A673 (cell line): ENCODE measurements at regions not wholly inside any gene's neighbourhood (a gene's known extent, or its start where the extent isn't known, plus 50 kb on each side); places are given as distances from the start of the nearest gene placed in this dataset.

Experiments
- BruUV-seq: library from RNA; stranded (reverse); fragments of 400-500 nt; replicated peaks from 2 replicates; lab custom pipeline; 2021; lab: Mats Ljungman, UMichigan
- CTCF ChIA-PET: fragments of 300-600 bp; sonication (Branson Sonifier 250); formaldehyde crosslinking; loops from one replicate; lab custom pipeline; 2022; ENCODE audit warnings: antibody characterized with exemption; lab: Charles Lee
- POLR2A ChIA-PET: fragments of 300-600 bp; sonication (Branson Sonifier 250); formaldehyde crosslinking; loops from one replicate; lab custom pipeline; 2022; ENCODE audit warnings: antibody characterized with exemption; ENCODE audit not compliant: low non-redundant PET; lab: Charles Lee
- DNase-seq: peaks from one replicate; pipeline ENCODE4 v3.0.0-alpha.2; 2015; ENCODE audit warnings: low spot score
- H3K27ac ChIP-seq: fragments of 200-600 bp; sonication (generic); 2 replicates; pipeline ENCODE4 v1.5.1; 2016; ENCODE audit warnings: mixed run types, low read depth, mild to moderate bottlenecking, mixed read lengths, antibody characterized with exemption, low read length; ENCODE audit not compliant: poor library complexity, severe bottlenecking
- H3K27me3 ChIP-seq: fragments of 200-600 bp; sonication (generic); replicated peaks from 2 replicates; pipeline ENCODE4 v1.6.1; 2017; ENCODE audit warnings: mixed run types, low read depth, mild to moderate bottlenecking, mixed read lengths, antibody characterized with exemption, low read length; ENCODE audit not compliant: insufficient read depth, poor library complexity
- H3K36me3 ChIP-seq: fragments of 200-600 bp; sonication (generic); 2 replicates; pipeline ENCODE4 v1.6.1; 2016; ENCODE audit warnings: mixed run types, mild to moderate bottlenecking, mixed read lengths, antibody characterized with exemption, low read length; ENCODE audit not compliant: insufficient read depth, poor library complexity, severe bottlenecking
- H3K4me1 ChIP-seq: fragments of 200-600 bp; sonication (generic); 2 replicates; pipeline ENCODE4 v1.6.1; 2017; ENCODE audit warnings: mixed run types, mild to moderate bottlenecking, mixed read lengths, antibody characterized with exemption, low read length; ENCODE audit not compliant: insufficient read depth, poor library complexity, severe bottlenecking
- H3K4me3 ChIP-seq: fragments of 200-600 bp; sonication (generic); 2 replicates; pipeline ENCODE4 v1.5.1; 2016; ENCODE audit warnings: low read depth, mixed run types, mild to moderate bottlenecking, mixed read lengths, low read length; ENCODE audit not compliant: poor library complexity, severe bottlenecking
- H3K9me3 ChIP-seq: fragments of 200-600 bp; sonication (generic); 2 replicates; pipeline ENCODE4 v1.6.1; 2016; ENCODE audit warnings: mixed run types, low read depth, mild to moderate bottlenecking, mixed read lengths, antibody characterized with exemption, low read length; ENCODE audit not compliant: poor library complexity, severe bottlenecking
- EZH2 ChIP-seq: fragments of 200-600 bp; sonication (generic); IDR thresholded peaks from 2 replicates; pipeline ENCODE4 v1.6.1; 2017; ENCODE audit warnings: borderline replicate concordance, low read depth, mild to moderate bottlenecking, mixed read lengths, antibody characterized with exemption, low read length; ENCODE audit not compliant: poor library complexity, severe bottlenecking
- intact Hi-C: fragments of 100-400 bp; cut with micrococcal nuclease; formaldehyde crosslinking; loops from one replicate; pipeline ENCODE4 v1.10.0; 2022; ENCODE audit not compliant: unreplicated experiment
- TF ChIP-seq, protein P1 (sequence below): fragments of 300-800, 200-600 bp; sonication (generic); conservative IDR thresholded peaks from 2 replicates; pipeline ENCODE4 v1.5.1; 2017; ENCODE audit warnings: low read depth, mild to moderate bottlenecking, antibody characterized with exemption, low read length, moderate library complexity, mixed read lengths

- intact Hi-C loops, result no loop called here
- POLR2A ChIA-PET, result no interaction called here
- no peak for DNase-seq
- no peaks in the 10 kb centered on the region for H3K4me1 ChIP-seq
- no peak overlapping the region for H3K27ac ChIP-seq
- no peaks in the 10 kb centered on the region for H3K9me3 ChIP-seq
- H3K27me3 ChIP-seq, result no peaks in the 10 kb centered on the region
- no peak for TF ChIP-seq EZH2
- TF ChIP-seq, protein P1, sequence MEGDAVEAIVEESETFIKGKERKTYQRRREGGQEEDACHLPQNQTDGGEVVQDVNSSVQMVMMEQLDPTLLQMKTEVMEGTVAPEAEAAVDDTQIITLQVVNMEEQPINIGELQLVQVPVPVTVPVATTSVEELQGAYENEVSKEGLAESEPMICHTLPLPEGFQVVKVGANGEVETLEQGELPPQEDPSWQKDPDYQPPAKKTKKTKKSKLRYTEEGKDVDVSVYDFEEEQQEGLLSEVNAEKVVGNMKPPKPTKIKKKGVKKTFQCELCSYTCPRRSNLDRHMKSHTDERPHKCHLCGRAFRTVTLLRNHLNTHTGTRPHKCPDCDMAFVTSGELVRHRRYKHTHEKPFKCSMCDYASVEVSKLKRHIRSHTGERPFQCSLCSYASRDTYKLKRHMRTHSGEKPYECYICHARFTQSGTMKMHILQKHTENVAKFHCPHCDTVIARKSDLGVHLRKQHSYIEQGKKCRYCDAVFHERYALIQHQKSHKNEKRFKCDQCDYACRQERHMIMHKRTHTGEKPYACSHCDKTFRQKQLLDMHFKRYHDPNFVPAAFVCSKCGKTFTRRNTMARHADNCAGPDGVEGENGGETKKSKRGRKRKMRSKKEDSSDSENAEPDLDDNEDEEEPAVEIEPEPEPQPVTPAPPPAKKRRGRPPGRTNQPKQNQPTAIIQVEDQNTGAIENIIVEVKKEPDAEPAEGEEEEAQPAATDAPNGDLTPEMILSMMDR, result no peak
- CTCF ChIA-PET, result no interaction called here
- no peak overlapping the region for H3K4me3 ChIP-seq
- H3K36me3 ChIP-seq, result no peaks in the 10 kb centered on the region
- no TSS peak for BruUV-seq
These were observed 50.0 kb upstream of the ECI2 start for GRCh38 chr6:4185419-4185818.
